CD14-positive monocyte (primary cell): ENCODE measurements at regions not wholly inside any gene's neighbourhood (a gene's known extent, or its start where the extent isn't known, plus 50 kb on each side); places are given as distances from the start of the nearest gene placed in this dataset.

Experiments used
- DNase-seq, 3 donors: peaks; one replicate each; pipeline ENCODE4 v3.0.0-alpha.2; 2011 to 2022
- H2AFZ ChIP-seq: 2 replicates; pipeline ENCODE4 v1.6.0; 2012; ENCODE audit warnings: mild to moderate bottlenecking, low read depth, low read length, inconsistent platforms; ENCODE audit not compliant: insufficient read depth, poor library complexity, severe bottlenecking
- H3K27ac ChIP-seq, 2 donors: 1 replicate in 1 of 2; 2 replicates in 1 of 2; pipeline ENCODE4 v1.5.1; 2012 to 2013; ENCODE audit warnings: low read length in 2 of 2, control low read depth in 1 of 2, inconsistent platforms in 1 of 2, low read depth in 1 of 2, mild to moderate bottlenecking in 1 of 2
- H3K27me3 ChIP-seq, 2 donors: one replicate each; pipeline versions ENCODE4 v1.6.0 to v1.6.1; 2011 to 2013; ENCODE audit warnings: low read length in 2 of 2; ENCODE audit not compliant: control insufficient read depth in 2 of 2, insufficient read depth in 2 of 2
- H3K36me3 ChIP-seq, 2 donors: replicated peaks in 1 of 2; 1 replicate in 1 of 2; 2 replicates in 1 of 2; pipeline versions ENCODE4 v1.5.1 to v1.6.1; 2012 to 2013; ENCODE audit warnings: low read length in 2 of 2, control low read depth in 1 of 2, inconsistent platforms in 1 of 2, mild to moderate bottlenecking in 1 of 2; ENCODE audit not compliant: insufficient read depth in 2 of 2, control insufficient read depth in 1 of 2
- H3K4me1 ChIP-seq, 2 donors: 1 replicate in 1 of 2; 2 replicates in 1 of 2; pipeline versions ENCODE4 v1.5.1 to v1.6.1; 2012 to 2013; ENCODE audit warnings: low read length in 2 of 2, control low read depth in 1 of 2, inconsistent platforms in 1 of 2, mild to moderate bottlenecking in 1 of 2, moderate library complexity in 1 of 2; ENCODE audit not compliant: insufficient read depth in 2 of 2, control insufficient read depth in 1 of 2
- H3K4me2 ChIP-seq: replicated peaks from 2 replicates; pipeline ENCODE3; 2012; ENCODE audit warnings: low read length, moderate library complexity, mild to moderate bottlenecking; ENCODE audit not compliant: poor library complexity, severe bottlenecking; ENCODE audit errors: extremely low read depth
- H3K4me3 ChIP-seq, 3 experiments: fragments of 200-600 bp in 1 of 3; sonication (generic) in 1 of 3; replicated peaks in 1 of 3; 1 replicate in 2 of 3; 2 replicates in 1 of 3; pipeline ENCODE4 v1.5.1; 2011 to 2013; ENCODE audit warnings: low read length in 3 of 3, mild to moderate bottlenecking in 3 of 3, control low read depth in 2 of 3, low read depth in 2 of 3, inconsistent platforms in 1 of 3, moderate library complexity in 1 of 3
- H3K79me2 ChIP-seq: 2 replicates; pipeline ENCODE4 v1.6.0; 2012; ENCODE audit warnings: mild to moderate bottlenecking, control low read depth, inconsistent platforms, low read length, moderate library complexity; ENCODE audit not compliant: insufficient read depth
- H3K9ac ChIP-seq: 2 replicates; pipeline ENCODE4 v1.6.0; 2017; ENCODE audit warnings: low read length, mild to moderate bottlenecking; ENCODE audit not compliant: insufficient read depth, poor library complexity, severe bottlenecking
- H3K9me3 ChIP-seq, 2 donors: replicated peaks in 1 of 2; 1 replicate in 1 of 2; 2 replicates in 1 of 2; pipeline versions ENCODE4 v1.5.1 to v1.6.1; 2012 to 2013; ENCODE audit warnings: low read length in 2 of 2, control low read depth in 1 of 2; ENCODE audit not compliant: control insufficient read depth in 1 of 2, insufficient read depth in 1 of 2
- H4K20me1 ChIP-seq: 2 replicates; pipeline ENCODE4 v1.6.0; 2012; ENCODE audit warnings: mild to moderate bottlenecking, low read length, control low read depth, moderate library complexity; ENCODE audit not compliant: insufficient read depth
- H3K27ac Mint-ChIP-seq, 7 donors: one replicate each; pipeline ENCODE4 v1.8.0; 2020; ENCODE audit warnings: mild to moderate bottlenecking in 7 of 7, mixed read lengths in 7 of 7, moderate library complexity in 6 of 7, inconsistent platforms in 2 of 7
- H3K27me3 Mint-ChIP-seq, 3 donors: one replicate each; pipeline ENCODE4 v1.8.0; 2021 to 2022; ENCODE audit warnings: low read depth in 3 of 3, mild to moderate bottlenecking in 3 of 3, mixed read lengths in 3 of 3, moderate library complexity in 3 of 3, inconsistent platforms in 1 of 3
- H3K36me3 Mint-ChIP-seq, 2 donors: one replicate each; pipeline ENCODE4 v1.8.0; 2020; ENCODE audit warnings: mixed read lengths in 2 of 2, inconsistent platforms in 1 of 2, mild to moderate bottlenecking in 1 of 2
- H3K4me1 Mint-ChIP-seq: one replicate; pipeline ENCODE4 v1.8.0; 2020; ENCODE audit warnings: mild to moderate bottlenecking, mixed read lengths
- H3K4me3 Mint-ChIP-seq, 2 donors: one replicate each; pipeline ENCODE4 v1.8.0; 2020; ENCODE audit warnings: mild to moderate bottlenecking in 2 of 2, mixed read lengths in 2 of 2, moderate library complexity in 1 of 2
- H3K9me3 Mint-ChIP-seq, 7 donors: one replicate each; pipeline ENCODE4 v1.8.0; 2020 to 2022; ENCODE audit warnings: mixed read lengths in 7 of 7, mild to moderate bottlenecking in 6 of 7, moderate library complexity in 6 of 7, inconsistent platforms in 2 of 7
- WGBS: methylation state at CpG from one replicate; pipeline ENCODE4 v1.1.5; 2013; ENCODE audit warnings: missing lambda C conversion rate; ENCODE audit not compliant: insufficient coverage; 5-methylcytosine and 5-hydroxymethylcytosine counted together
- intact Hi-C, 2 donors: fragments of 100-400 bp; cut with micrococcal nuclease; formaldehyde crosslinking; loops; one replicate each; pipeline versions ENCODE4 v1.15.0 to v1.15.1; 2023
- TF ChIP-seq, protein P1 (sequence below): fragments of 200-600 bp; IDR thresholded peaks from one replicate; pipeline ENCODE4 v1.8.0; 2022; ENCODE audit warnings: antibody characterized with exemption, mild to moderate bottlenecking

DNA sequence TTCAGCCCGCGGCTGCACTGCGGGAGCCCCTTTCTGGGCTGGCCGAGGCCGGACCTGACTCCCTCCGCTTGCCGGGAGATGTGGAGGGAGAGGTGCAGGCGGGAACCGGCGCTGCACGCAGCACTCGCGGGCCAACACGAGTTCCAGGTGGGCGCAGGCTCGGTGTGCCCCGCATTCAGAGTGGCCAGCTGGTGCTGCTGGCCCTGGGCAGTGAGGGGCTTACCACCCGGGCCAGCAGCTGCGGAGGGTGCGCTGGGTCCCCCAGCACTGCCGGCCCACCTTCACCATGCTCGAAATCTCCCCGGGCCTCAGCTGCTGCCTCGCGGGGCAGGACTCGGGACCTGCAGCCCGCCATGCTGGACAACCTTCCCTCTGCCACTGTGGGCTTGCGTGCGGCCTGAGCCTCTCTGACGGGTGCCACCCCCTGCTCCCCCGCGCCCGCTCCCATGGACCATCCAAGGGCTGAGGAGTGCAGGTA lies 733.5 kb upstream of the CCDC54 start:
- Histone ChIP-seq H3K36me3 (no peaks in the 10 kb centered on the region), H3K27ac (no peak overlapping the region), H4K20me1 (no peaks in the 10 kb centered on the region), H3K4me2 (no peak overlapping the region), H3K27me3 (no peaks in the 10 kb centered on the region), H3K4me1 (no peaks in the 10 kb centered on the region), H3K79me2 (no peaks in the 10 kb centered on the region), H3K4me3 (no peak overlapping the region), H3K9ac (no peak overlapping the region), H3K9me3 (peaks cover 6 to 15% of the 10 kb centered on the region in 2 donors), H2AFZ (no peak overlapping the region)
- TF ChIP-seq, protein P1, sequence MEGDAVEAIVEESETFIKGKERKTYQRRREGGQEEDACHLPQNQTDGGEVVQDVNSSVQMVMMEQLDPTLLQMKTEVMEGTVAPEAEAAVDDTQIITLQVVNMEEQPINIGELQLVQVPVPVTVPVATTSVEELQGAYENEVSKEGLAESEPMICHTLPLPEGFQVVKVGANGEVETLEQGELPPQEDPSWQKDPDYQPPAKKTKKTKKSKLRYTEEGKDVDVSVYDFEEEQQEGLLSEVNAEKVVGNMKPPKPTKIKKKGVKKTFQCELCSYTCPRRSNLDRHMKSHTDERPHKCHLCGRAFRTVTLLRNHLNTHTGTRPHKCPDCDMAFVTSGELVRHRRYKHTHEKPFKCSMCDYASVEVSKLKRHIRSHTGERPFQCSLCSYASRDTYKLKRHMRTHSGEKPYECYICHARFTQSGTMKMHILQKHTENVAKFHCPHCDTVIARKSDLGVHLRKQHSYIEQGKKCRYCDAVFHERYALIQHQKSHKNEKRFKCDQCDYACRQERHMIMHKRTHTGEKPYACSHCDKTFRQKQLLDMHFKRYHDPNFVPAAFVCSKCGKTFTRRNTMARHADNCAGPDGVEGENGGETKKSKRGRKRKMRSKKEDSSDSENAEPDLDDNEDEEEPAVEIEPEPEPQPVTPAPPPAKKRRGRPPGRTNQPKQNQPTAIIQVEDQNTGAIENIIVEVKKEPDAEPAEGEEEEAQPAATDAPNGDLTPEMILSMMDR = no peak
- Mint-ChIP-seq H3K9me3 (peaks cover 4 to 15% (median 11%) of the 10 kb centered on the region in 7 donors), H3K4me1 (no peaks in the 10 kb centered on the region), H3K36me3 (no peaks in the 10 kb centered on the region), H3K27me3 (no peaks in the 10 kb centered on the region), H3K27ac (no peak overlapping the region), H3K4me3 (no peak overlapping the region)
- intact Hi-C loops = no loop called here
- DNase-seq = no peak
- WGBS = 97% methylated on average over 32 of the region's 33 CpGs

DNA sequence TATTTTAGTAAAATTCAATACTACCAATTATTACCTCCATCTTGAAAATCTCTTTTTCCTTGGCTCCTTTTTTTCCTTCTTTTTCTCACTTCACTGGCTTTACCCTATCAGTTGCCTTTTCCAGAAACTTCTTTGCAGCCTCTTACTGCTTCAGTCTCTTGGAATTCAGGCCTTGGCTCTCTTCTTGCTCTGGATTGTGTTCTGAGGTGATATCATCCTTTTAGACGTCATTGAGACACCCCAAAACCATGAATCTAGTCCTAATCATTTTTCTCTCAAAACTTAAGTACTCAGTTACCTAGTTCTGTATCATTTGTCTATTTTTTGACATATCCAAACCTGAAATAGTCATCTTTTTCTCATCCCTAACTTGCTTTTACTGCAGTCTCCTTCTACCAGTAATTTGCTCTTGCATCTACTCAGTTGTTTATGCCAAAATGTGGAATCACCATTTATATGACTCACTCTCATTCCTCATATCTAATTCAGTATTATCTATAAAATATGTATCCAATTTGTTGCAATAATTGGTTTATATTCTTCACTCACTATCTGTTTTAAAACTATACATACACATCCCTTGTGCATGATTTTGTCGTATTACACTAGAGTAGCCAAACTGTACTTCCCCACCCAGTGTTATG lies 703.2 kb upstream of the CCDC54 start:
- Mint-ChIP-seq H3K27me3 (peaks cover 0 to 2% (median 2%) of the 10 kb centered on the region in 3 donors), H3K9me3 (peaks cover 0 to 3% (median 2%) of the 10 kb centered on the region in 7 donors), H3K36me3 (no peaks in the 10 kb centered on the region), H3K27ac (no peak overlapping the region), H3K4me1 (no peaks in the 10 kb centered on the region), H3K4me3 (no peak overlapping the region)
- Histone ChIP-seq H3K4me2 (no peak overlapping the region), H3K4me3 (no peak overlapping the region), H3K36me3 (no peaks in the 10 kb centered on the region), H3K27ac (no peak overlapping the region), H2AFZ (no peak overlapping the region), H3K27me3 (no peaks in the 10 kb centered on the region), H3K79me2 (no peaks in the 10 kb centered on the region), H4K20me1 (no peaks in the 10 kb centered on the region), H3K9ac (no peak overlapping the region), H3K4me1 (no peaks in the 10 kb centered on the region), H3K9me3 (no peaks in the 10 kb centered on the region)
- DNase-seq = no peak
- intact Hi-C loops = no loop called here
- no CpG with 5 or more reads among the region's 2 CpGs for WGBS
- TF ChIP-seq, protein P1 = no peak
